Esophagus mucosa (tissue), 1 donor: ENCODE measurements at regions not wholly inside any gene's neighbourhood (a gene's known extent, or its start where the extent isn't known, plus 50 kb on each side); places are given as distances from the start of the nearest gene placed in this dataset.
A peak's percentile ranks its signal among the peaks of the same experiment; 100 is the strongest.

Experiments
- ATAC-seq: fragments of 200-7000 bp; cut with Tn5 transposase; one replicate; pipeline ENCODE4 v1.9.1; 2020
- donor health status: DM: yes; HTN: yes; CAD: no.

DNA sequence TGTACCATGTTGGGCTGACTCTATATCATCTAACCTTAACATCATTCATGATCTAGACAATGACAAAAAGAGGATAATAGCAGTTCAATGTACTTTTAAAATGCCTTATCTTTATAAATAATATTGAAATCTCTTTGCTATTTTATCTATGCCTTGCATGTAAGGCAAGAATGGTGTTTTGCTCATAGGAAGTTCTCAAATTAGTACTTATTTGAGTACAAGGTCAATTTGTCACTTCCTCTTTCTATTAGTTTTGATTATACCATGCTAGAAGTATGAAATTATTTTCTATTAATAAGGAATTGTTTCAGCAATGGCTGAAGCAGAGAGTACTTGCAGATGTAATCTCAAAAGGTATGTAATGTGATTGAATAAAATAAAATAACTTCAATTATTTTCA is 1285.4 kb upstream of the TENM4 start:
- no peak for ATAC-seq

DNA sequence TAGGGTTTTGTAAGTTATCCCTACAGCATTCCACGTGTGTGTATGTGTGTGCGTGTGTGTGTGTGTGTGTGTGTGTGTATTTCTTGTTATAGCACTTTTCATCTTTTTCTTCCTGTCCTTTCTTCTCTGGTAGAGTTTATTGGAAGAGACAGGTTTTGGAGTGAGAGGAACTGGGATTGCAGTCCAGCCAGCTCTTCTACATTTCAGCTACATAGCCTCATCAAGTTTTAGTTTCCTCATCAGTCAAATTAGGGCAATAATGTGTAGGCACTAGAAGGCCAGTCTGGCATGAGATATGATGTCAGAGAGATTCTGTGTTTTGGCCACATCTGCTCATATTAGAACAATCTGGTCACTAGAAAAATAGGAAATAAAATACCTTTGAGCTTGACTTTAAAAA is 1283.5 kb upstream of the TENM4 start:
- peak; percentile 59 for ATAC-seq

DNA sequence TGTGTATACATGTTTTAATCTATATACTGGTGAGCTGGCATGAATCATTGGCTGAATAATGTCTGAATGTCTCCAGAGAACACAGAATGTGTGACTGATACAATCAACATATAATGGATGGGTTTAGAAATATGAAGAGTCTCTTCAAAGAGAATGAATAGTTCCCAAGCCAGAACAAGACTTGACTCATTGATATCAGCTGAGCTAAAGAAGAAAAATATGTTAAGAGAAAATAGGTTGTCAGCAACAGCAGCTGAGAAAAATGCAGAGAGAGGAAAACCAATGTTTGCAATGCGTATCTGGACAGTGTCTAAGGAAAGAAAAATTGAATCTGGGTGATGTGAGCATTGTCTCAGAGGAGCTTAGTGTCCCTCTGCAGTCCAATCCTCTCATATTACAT is 1281.8 kb upstream of the TENM4 start:
- ATAC-seq, result peak; percentile 88

DNA sequence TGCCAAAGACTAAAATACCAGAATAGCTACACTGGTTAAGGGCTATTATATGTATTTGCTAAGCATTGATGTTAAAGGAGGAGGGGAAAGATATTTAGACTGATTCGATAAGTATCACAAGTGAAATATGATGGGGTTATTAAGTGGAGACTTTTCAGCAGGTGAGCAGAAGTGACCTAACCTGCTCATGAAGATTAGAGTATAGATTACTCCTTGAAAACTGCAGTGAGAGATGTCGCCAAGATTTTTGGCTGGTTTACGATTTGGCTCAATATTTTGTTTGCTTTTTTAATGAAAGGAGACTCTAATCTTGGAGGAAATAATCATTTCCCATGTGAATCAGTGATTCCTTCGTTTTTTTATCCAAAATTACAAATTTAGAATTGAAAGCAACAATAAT is 1279.5 kb upstream of the TENM4 start:
- no peak for ATAC-seq

DNA sequence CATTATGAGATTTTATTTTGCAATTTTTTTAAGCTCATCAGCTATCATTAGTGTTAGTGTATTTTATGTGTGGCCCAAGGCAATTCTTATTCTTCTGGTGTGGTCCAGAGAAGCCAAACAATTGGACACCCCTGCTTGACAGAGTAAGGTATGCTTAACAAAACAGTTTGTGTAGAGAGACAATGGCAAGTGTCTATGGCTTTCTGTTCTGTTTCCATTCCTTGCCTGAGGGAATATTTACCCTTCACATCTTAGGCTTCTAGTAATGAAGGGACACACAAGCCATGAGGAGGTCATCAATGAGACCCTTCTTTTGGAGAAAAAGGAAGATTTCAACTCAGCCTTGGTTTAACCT is 1278.4 kb upstream of the TENM4 start:
- ATAC-seq, result no peak

DNA sequence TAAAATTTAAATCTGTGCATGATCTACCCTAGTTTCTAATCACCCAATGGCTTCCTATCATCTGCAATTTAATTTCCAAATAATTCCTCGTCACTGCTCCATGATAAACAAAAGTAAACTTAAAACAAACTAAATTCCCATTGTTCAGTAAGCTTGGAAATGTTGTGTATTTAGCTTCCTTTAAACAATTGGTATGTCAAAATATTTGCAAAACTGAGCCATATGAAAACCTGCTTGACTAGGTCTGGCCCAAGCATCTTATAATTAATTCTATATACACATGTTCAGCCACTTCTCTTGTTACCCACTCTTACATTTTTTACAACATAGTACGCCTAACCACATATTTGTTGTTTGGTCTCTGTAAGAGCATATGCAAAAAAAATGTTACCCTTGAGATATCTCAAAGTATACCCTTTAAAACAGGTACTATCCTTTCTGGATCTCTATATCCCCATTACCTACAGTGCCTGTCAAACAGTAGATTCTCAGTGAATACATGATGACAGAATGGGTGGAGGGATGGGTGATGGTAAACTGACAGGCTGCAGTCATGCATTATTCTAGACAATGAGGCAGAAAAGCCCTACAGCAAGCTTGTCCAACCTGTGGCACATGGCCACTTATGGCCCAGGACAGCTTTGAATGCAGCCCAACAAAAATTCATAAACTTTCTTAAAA is 1277.9 kb upstream of the TENM4 start:
- peak; percentile 69 for ATAC-seq

DNA sequence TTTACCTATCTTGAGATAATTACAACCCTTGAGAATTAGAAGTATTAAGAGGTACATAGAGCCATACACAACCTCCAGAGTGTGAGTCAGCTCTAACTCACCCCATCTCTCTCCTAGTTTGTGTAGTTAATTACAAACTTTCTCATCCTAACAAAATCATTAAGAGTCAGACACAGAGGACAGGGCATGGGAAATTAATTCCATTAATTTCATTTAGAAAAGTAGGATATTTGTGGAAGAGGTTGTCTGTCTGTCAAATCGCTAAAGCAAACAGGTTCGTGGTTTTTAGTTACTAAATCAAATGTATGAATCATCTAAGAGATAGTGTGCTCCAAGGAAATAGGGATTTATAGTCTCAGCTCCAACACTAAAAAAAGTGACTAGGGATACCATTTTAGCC is 1261.4 kb upstream of the TENM4 start:
- no peak for ATAC-seq

DNA sequence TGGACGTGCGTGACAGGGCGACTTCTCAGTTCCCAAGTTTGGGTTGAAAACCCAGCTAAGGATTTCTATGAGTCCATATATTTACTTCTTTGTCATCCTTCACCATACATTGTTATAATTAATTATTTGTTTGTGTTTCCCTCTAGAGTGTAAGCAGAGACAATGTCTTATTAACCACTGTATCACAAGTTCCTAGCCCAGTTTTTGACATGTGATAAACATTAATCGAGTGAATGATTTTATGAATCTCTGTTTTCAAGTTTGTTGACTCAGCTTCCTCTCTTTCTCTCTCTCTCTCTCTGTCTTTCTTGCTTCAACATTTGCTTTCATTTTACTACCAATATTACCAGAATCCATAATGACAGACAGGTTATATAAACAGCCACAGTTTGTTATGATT is 1259.6 kb upstream of the TENM4 start:
- ATAC-seq, result no peak

DNA sequence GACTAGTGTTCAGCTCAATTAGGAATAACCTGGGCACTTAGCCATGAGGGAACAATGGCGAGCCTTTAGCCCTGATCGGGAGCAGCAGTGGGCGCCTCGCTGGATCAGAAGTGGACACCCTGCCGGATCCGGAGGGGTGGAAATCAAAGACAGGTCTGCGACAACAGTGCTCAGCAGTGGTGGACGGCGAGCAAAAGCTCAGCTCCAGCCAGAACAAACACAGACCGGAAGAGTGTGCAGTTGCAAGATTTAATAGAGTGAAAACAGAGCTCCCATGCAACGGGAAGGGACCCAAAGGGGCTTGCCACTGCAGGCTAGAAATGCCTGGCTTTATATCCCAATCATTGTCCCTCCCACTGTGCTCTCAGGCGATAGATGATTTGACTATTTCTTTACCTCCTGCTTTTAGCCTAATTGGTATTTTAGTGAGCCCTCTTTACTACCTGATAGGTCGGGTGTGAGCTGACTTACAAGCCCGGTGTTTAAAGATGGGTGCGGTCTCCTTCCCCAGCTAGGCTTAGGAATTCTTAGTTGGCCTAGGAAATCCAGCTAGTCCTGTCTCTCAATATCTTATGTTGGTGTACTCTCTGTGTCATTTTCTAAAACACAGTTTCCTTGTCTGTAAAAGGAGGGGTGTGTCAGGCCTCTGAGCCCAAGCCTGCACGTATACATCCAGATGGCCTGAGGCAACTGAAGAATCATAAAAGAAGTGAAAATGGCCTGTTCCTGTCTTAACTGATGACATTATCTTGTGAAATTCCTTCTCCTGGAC is 1258.8 kb upstream of the TENM4 start:
- peak; percentile 98 for ATAC-seq

DNA sequence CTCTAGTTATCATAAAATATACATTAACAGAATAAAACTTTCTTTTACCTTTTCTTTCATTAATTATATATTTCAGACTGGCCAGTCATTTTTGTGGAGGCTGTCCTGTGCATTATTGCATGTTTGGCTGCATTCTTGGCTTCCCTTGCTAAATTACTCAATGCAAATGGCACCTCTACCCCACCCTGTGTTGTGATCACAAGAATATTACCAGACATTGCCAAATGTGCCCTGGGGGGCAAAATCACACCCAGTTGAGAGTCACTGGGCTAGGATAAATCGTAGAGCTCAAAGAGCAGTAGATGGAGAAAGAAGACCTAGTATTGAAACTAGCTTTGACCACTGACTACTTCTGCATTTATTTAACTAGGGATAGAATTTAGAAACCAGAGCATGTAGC is 1257.8 kb upstream of the TENM4 start:
- ATAC-seq, result peak; percentile 70

DNA sequence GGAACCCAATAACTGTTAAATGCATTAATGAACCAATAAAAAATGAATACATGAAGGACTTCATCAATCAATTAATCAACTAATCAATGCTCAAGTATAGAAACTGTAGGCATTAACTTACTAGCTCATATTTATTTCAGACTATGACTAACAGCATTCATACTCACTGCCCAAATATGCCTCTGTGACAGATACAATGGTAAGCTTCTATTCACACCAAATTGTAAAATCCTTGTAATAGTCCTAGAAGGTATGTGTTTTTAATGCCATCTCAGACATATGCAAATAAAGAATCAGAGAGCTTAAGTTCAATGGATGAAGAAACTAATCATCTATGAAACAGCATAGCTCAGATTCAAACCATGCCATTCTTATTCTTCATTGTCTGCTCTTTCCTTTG is 1253.6 kb upstream of the TENM4 start:
- peak; percentile 87 for ATAC-seq

DNA sequence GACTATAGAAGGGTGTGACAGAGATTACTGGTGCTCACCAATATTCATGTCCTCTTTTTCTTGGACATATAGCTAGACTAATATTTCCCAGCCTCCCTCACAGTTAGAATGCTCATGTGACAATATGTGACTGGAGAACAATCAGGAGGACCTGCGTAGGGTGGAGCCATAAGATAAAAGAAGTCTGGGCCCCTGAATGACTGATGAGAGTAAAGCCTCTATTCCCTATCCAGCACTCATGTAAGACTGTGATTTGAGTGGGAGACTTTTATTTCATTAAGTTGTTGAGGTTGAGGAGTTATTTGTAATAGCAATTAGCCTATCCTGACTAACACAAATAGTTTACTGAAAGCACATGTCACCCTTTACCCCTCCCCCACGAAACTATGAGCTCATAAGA is 1247.1 kb upstream of the TENM4 start:
- ATAC-seq, result no peak

DNA sequence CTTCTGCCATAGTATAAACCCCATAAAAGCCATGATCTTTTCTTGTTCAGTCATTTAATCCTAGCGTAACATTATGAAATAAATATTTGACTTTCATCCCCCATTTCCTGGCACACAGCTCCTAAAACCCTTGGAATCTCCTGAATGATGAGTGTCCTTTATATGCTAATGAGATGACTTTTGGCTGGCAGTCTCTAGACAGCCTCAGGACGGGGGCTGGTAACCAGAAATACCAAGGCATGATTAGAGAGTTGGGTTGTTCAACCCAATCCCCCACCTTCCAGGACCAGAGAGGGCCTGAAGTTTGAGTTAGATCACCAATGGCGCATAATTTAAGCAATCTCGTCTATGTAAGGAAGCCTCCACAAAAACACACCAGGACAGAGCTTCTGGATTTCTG is 1246.1 kb upstream of the TENM4 start:
- ATAC-seq, result no peak

DNA sequence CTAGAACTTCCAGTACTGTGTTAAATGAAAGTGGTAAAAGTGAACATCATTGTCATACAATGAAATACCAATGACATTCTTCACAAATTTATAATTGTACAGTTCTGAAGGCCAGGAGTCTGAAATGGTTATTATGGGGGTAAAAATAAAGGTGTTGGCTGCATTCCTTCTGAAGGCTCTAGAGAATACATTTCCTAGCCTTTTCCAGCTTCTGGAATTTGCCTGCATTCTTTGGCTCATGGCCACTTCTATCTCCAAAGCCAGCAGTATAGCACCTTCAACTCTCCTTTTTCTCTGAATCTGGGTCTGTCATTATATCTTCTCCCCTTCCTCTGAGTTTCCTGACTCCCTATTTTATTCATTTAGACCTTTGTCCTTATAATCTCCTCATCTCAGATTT is 1232.7 kb upstream of the TENM4 start:
- no peak for ATAC-seq

DNA sequence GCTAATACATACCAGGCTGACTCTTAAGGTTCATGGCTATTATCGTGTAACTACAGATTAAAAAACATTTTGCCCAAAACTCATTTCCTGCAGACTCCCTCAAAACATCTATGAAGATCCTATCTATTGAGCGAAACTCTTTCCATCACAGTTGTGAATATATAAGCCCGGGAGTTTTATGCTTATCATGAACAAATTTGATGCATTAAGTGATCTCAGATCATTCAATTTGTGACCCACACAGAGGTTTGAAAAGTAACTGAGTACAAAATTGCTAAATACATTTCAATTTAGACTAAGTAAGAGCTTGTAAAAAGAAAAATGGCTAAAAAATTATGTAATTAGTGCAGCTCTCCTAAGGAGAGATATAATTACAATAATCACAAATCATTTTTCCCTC is 1228.8 kb upstream of the TENM4 start:
- ATAC-seq, result no peak

DNA sequence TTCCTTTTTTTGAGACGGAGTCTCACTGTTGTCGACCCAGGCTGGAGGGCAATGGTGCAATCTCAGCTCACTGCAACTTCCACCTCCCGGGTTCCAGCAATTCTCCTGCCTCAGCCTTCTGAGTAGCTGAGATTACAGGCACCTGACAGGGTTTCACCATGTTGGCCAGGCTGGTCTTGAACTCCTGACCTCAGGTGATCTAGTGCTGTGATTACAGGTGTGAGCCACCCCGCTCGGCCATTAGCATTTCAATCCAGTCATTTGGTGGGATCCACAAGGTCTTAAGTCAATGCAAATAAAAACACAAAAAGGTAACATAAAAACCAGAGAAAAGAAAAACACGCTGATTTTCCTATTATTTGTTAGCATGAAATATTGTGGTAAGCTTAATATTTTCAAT is 1227.2 kb upstream of the TENM4 start:
- ATAC-seq, result no peak

DNA sequence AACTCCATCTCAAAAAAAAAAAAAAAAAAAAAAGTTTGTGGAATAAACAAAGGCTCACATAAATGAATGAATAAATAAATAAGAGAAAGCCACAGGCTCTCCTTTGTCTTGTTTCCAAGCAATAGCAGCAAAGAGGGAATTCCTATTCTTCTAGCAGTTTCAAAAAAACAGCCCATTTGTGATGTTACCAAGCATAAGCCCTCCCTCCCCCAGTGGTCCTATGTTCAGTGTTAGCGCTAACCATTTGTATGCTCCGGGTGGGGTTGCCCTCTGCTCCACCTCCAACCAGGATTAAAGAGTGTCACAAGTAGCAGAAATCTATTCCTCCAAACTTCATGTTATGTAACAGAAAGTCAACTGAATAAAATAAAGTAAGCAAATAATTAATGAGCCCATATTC is 1215.0 kb upstream of the TENM4 start:
- ATAC-seq, result no peak

DNA sequence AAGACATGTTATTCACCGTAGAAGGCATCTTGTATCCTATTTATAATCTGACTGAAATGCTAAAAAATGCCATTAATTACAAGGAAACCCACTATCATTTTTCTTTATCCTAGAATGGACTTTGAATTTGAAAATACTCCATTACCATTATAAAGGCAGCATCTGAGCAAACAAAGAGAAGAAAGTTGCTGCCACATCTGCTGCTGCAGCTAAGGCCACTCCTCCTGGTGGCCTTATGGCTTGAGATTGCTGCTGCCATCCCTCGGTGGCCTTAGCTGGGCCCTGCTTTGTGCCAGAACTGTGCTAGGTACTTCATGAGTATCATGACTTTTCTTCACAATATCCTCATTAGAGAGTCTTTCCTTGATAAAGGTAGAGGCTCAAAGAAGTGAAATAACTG is 1210.1 kb upstream of the TENM4 start:
- ATAC-seq, result no peak

DNA sequence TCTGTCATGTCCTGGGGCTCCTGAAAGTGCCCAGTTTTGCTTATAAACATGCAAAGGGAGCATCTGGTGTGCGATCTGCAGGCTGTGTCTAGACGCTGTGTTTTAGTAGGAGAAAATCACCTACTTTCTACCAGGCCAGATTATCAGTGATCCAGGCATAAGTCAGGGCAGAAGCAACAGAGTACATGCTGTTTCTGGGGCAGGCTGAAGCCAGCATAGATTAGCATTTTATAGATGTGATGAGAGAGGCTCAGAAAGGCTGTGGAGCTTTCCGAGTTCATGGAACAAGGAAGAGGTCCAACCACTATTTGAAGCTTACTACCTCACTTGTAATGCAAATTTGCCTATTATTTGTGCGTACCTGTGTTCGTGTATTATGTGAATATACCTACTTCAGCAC is 1208.4 kb upstream of the TENM4 start:
- ATAC-seq, result no peak

DNA sequence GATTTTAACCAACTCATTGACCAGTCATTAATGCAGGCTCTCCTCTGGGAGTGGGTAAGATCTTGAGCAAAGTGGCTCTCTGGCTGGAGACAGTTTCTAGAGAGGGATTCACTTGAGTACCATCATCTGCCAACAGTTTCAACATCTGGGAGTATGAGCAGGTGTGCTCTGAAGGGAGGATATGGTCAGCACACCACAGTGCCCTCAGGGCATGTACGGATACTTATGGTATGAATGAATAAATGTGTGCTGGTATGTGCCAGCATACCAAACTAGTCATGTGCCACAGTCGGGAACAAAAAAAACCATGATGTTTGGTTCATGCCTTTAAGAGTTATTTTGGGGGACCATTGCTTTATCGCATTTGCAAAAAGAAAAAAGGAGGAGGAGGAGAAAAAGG is 1197.5 kb upstream of the TENM4 start:
- ATAC-seq, result peak; percentile 51

DNA sequence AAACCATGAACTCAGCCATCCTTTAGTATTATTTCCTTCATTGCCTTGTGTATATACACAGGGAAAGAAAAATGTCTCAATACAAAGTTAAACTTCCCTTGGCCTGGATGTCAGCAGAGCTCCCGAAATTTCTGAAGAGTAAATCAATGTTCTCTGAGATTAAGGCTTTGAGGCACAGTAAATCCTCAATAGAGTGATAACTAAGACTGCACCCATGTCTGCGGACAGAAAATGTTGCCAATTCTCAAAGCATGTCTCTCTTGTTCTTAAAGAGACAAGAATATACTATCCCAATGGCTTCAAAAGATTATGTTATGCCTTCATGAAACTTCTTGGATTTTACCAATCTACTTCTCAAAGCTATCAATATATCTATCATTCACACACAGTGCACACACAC is 1196.7 kb upstream of the TENM4 start:
- ATAC-seq, result no peak

DNA sequence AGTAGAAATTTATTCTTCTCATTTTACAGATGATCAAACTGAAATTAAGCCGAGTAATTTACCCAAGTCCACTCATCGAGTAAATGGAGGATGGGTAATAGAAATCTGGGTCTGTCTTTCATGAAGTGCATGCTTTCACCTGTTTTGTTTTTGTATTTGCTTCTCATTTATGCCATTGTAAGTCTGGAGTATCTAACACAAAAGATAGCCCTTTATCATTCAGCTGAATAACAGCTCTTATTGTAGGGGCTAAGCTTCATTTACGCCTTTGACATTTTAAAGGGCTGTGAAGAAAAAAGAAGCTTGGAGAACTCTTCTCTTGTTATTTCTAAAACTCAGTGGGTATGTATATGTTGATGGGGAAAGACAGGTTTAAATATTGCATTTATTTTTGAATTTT is 1196.2 kb upstream of the TENM4 start:
- no peak for ATAC-seq

DNA sequence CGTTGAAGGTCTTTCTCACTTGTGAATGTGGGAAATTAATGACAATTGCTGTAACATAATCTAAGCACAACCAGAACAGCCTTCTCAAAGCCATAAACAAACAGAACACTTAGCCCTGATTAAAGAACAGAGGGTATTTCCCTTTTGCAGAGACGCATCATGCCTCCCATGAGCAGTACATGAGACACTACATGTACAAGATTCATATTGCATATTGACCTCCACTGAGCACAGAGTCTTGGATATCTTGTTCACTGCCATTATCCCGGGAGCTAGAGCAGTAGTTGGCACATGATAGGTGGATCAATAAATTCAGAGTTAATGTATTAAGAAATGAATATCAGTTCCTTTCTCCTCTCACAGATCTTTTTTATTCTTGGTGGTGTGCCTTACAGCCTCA is 1194.3 kb upstream of the TENM4 start:
- no peak for ATAC-seq

DNA sequence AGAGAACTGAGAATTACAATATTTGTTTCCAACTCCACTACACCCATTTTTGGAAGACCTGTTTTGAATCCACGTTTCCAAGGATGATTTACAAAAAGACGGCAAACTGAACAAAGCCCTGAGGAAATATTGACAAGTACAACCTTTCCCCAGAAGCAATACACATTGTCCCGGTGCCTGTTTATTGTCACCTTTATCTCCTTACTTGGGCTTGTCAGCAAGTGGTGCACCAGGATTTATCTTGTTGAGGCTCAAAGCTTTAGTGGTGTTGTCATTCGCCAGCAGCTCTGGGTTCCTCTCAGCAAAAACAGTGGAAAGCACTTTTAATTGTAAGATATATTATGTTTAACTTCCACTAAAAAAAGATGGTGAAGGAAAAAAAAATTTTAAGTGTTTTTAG is 1191.9 kb upstream of the TENM4 start:
- no peak for ATAC-seq

DNA sequence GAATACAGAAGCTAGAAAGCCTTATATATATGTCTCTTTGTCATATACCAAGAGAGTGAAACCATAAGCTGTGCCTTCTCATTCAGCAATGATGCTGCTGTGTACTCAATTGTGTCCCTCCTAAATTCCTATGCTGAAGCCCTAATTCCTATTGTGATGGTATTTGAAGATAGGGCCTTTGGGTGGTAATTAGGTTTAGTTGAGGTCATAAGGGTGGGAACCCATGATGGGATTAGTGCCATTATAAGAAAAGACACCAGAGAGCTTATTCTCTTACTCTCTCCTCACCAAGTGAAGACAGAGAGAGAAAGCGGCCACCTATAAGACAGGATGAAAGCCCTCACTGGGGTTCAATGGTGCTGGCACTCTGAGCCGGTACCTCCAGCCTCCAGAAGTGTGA is 1191.3 kb upstream of the TENM4 start:
- ATAC-seq, result no peak
